ENCODE measurements at regions not wholly inside any gene's neighbourhood (a gene's known extent, or its start where the extent isn't known, plus 50 kb on each side); places are given as distances from the start of the nearest gene placed in this dataset.

GRCh38 chr5:53825926-53826325, 265.5 kb downstream of the NDUFS4 start:
- no peak for DNase-seq

DNA sequence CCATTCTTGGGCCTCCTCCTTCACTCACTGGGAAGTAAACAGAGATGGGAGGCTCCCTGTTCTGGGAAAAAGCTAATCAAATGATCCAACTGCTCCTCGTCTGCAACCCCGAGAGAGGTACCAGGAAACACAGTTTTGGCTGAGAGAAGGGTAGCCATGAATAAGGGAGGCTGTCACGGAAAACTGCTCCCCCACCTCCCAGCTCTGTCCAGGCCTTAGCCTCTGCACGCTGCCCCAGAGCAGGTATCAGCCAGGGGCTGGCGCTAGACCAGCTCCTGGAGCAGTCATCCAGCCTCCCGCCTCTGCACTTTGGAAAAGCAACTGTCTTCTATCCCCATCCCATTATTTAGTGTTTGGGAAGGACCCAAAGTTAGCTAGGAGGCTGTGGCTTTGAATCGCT, 266.1 kb downstream of the NDUFS4 start:
- no peak for DNase-seq

- DNase-seq = no peak
Measured at GRCh38 chr5:53827211-53827651, 266.8 kb downstream of the NDUFS4 start.

DNA sequence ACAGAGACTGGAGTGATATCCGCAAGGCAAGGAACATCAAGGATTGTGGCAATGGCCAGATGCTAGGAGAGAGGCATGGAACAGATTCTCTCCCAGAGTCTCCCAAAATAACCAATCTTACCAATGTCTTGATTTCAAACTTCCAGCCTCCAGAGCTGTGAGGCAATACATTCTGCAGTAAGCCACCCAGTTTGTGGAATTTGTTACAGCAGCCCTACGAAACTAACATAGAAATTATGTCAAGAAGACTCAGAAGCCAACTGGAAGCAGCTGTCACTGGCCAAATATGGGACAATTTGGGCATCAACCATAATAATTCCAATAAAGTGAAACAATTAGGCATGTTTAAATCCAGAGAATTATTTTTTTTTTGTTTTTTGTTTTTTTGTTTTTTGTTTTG, 271.1 kb downstream of the NDUFS4 start:
- DNase-seq = no peak

All from right lung (tissue), 2 donors.